ENCODE measurements at regions not wholly inside any gene's neighbourhood (a gene's known extent, or its start where the extent isn't known, plus 50 kb on each side); places are given as distances from the start of the nearest gene placed in this dataset.

- Histone ChIP-seq H3K4me2 (ENCODE audit: low read depth, low read length) (no peak overlapping the region), H3K4me3 (ENCODE audit: low read length) (no peak overlapping the region), H4K20me1 (ENCODE audit: insufficient read depth, low read length) (no peaks in the 10 kb centered on the region), H3K4me1 (ENCODE audit: low read length) (no peaks in the 10 kb centered on the region), H3K9ac (ENCODE audit: low read length) (no peak overlapping the region), H3K27ac (ENCODE audit: low read length) (no peak overlapping the region), H3K27me3 (replicated peaks; ENCODE audit: insufficient read depth, low read length) (no peaks in the 10 kb centered on the region), H3K9me3 (replicated peaks; ENCODE audit: insufficient read depth, low read length) (no peaks in the 10 kb centered on the region), H2AFZ (ENCODE audit: low read length) (no peak overlapping the region), H3K9me2 (replicated peaks; ENCODE audit: insufficient read depth, low read length) (no peaks in the 10 kb centered on the region), H3K36me3 (replicated peaks; ENCODE audit: insufficient read depth, low read length) (no peaks in the 10 kb centered on the region), H3F3A (ENCODE audit: insufficient read depth, low read length) (no peaks in the 10 kb centered on the region), H3K79me2 (ENCODE audit: low read length) (no peaks in the 10 kb centered on the region)
- no peak for TF ChIP-seq CTCF (IDR thresholded peaks at IDR 0.05; ENCODE audit: low read length)
- TF ChIP-seq EZH2phosphoT487 (IDR thresholded peaks at IDR 0.05; ENCODE audit: low read length), result no peak
- no peak for TF ChIP-seq EZH2 (optimal IDR thresholded peaks at IDR 0.05; ENCODE audit: low read depth, low read length)
- no peak for DNase-seq
Measured at GRCh38 chr20:19041787-19042186, 170.7 kb upstream of the SLC24A3 start.

GRCh38 chr20:19045371-19045770, 167.1 kb upstream of the SLC24A3 start:
- H2AFZ ChIP-seq (ENCODE audit: low read length), result no peak overlapping the region
- no peaks in the 10 kb centered on the region for H3K9me2 ChIP-seq (replicated peaks; ENCODE audit: insufficient read depth, low read length)
- no peaks in the 10 kb centered on the region for H3K9me3 ChIP-seq (replicated peaks; ENCODE audit: insufficient read depth, low read length)
- H4K20me1 ChIP-seq (ENCODE audit: insufficient read depth, low read length), result no peaks in the 10 kb centered on the region
- H3K27me3 ChIP-seq (replicated peaks; ENCODE audit: insufficient read depth, low read length), result no peaks in the 10 kb centered on the region
- no peak overlapping the region for H3K9ac ChIP-seq (ENCODE audit: low read length)
- DNase-seq, result no peak
- no peak overlapping the region for H3K27ac ChIP-seq (ENCODE audit: low read length)
- H3K4me3 ChIP-seq (ENCODE audit: low read length), result no peak overlapping the region
- H3K36me3 ChIP-seq (replicated peaks; ENCODE audit: insufficient read depth, low read length), result no peaks in the 10 kb centered on the region
- no peak for TF ChIP-seq EZH2phosphoT487 (IDR thresholded peaks at IDR 0.05; ENCODE audit: low read length)
- TF ChIP-seq EZH2 (optimal IDR thresholded peaks at IDR 0.05; ENCODE audit: low read depth, low read length), result no peak
- no peak for TF ChIP-seq CTCF (IDR thresholded peaks at IDR 0.05; ENCODE audit: low read length)
- no peaks in the 10 kb centered on the region for H3K79me2 ChIP-seq (ENCODE audit: low read length)
- H3K4me2 ChIP-seq (ENCODE audit: low read depth, low read length), result no peak overlapping the region
- no peaks in the 10 kb centered on the region for H3F3A ChIP-seq (ENCODE audit: insufficient read depth, low read length)
- H3K4me1 ChIP-seq (ENCODE audit: low read length), result no peaks in the 10 kb centered on the region

GRCh38 chr20:19047040-19047950, 165.1 kb upstream of the SLC24A3 start:
- no peaks in the 10 kb centered on the region for H3F3A ChIP-seq (ENCODE audit: insufficient read depth, low read length)
- DNase-seq, result no peak
- no peaks in the 10 kb centered on the region for H3K9me3 ChIP-seq (replicated peaks; ENCODE audit: insufficient read depth, low read length)
- no peaks in the 10 kb centered on the region for H4K20me1 ChIP-seq (ENCODE audit: insufficient read depth, low read length)
- H3K79me2 ChIP-seq (ENCODE audit: low read length), result no peaks in the 10 kb centered on the region
- no peak overlapping the region for H3K27ac ChIP-seq (ENCODE audit: low read length)
- H3K9me2 ChIP-seq (replicated peaks; ENCODE audit: insufficient read depth, low read length), result no peaks in the 10 kb centered on the region
- no peak overlapping the region for H2AFZ ChIP-seq (ENCODE audit: low read length)
- no peak overlapping the region for H3K4me2 ChIP-seq (ENCODE audit: low read depth, low read length)
- no peaks in the 10 kb centered on the region for H3K4me1 ChIP-seq (ENCODE audit: low read length)
- no peaks in the 10 kb centered on the region for H3K36me3 ChIP-seq (replicated peaks; ENCODE audit: insufficient read depth, low read length)
- no peaks in the 10 kb centered on the region for H3K27me3 ChIP-seq (replicated peaks; ENCODE audit: insufficient read depth, low read length)
- no peak overlapping the region for H3K9ac ChIP-seq (ENCODE audit: low read length)
- H3K4me3 ChIP-seq (ENCODE audit: low read length), result no peak overlapping the region
- TF ChIP-seq EZH2 (optimal IDR thresholded peaks at IDR 0.05; ENCODE audit: low read depth, low read length) (no peak), CTCF (IDR thresholded peaks at IDR 0.05; ENCODE audit: low read length) (no peak), EZH2phosphoT487 (IDR thresholded peaks at IDR 0.05; ENCODE audit: low read length) (no peak)

Measured in MM.1S (cell line).